ENCODE measurements at regions not wholly inside any gene's neighbourhood (a gene's known extent, or its start where the extent isn't known, plus 50 kb on each side); places are given as distances from the start of the nearest gene placed in this dataset.

DNA sequence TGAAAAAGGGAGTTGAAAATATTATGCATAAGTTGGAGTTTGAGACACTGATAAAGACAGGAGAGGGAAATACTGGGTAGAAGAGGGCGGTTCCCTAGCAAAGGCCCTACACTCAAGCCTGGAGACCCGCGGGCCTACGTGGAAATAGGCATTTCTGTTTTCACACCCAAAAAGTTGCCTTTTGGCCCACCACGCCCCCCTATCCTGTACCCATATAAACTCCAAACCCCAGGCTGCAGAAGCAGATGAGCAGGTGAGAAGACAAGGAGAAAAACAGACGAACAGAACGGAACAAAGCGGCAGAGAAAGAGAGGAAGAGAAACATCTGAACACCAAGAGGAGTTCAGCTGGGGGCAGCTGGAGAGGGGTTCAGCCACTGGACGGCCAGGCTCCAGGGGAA lies 177.9 kb downstream of the GALC start:
- ATAC-seq, result no peak
- no peak overlapping the region for H3K27ac Mint-ChIP-seq
- TF ChIP-seq, protein P1, sequence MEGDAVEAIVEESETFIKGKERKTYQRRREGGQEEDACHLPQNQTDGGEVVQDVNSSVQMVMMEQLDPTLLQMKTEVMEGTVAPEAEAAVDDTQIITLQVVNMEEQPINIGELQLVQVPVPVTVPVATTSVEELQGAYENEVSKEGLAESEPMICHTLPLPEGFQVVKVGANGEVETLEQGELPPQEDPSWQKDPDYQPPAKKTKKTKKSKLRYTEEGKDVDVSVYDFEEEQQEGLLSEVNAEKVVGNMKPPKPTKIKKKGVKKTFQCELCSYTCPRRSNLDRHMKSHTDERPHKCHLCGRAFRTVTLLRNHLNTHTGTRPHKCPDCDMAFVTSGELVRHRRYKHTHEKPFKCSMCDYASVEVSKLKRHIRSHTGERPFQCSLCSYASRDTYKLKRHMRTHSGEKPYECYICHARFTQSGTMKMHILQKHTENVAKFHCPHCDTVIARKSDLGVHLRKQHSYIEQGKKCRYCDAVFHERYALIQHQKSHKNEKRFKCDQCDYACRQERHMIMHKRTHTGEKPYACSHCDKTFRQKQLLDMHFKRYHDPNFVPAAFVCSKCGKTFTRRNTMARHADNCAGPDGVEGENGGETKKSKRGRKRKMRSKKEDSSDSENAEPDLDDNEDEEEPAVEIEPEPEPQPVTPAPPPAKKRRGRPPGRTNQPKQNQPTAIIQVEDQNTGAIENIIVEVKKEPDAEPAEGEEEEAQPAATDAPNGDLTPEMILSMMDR (IDR thresholded peaks at IDR 0.05), result no peak
- no peaks in the 10 kb centered on the region for H3K27me3 ChIP-seq (ENCODE audit: control insufficient read depth, insufficient read depth, low read length)
- peaks cover 10% of the 10 kb centered on the region in 2 donors for H3K27me3 Mint-ChIP-seq (ENCODE audit: low read depth in 2 of 2)
- H3K27ac ChIP-seq (ENCODE audit: low read length), result no peak overlapping the region
- H3K36me3 Mint-ChIP-seq, result no peaks in the 10 kb centered on the region
- DNase-seq, result no peak
- H3K4me3 Mint-ChIP-seq, result no peak overlapping the region
- WGBS (ENCODE audit: insufficient coverage), result 86% methylated on average over 9 of the region's 9 CpGs
- no peak overlapping the region for H3K4me3 ChIP-seq (ENCODE audit: low read length)
- no peaks in the 10 kb centered on the region for H3K4me1 ChIP-seq (ENCODE audit: control insufficient read depth, insufficient read depth, low read length)
- peaks cover 5 to 8% of the 10 kb centered on the region in 2 donors for H3K9me3 Mint-ChIP-seq
- no peaks in the 10 kb centered on the region for H3K9me3 ChIP-seq (ENCODE audit: control insufficient read depth, insufficient read depth, low read length)
- peaks cover 7 to 9% of the 10 kb centered on the region in 2 donors for H3K4me1 Mint-ChIP-seq
- H3K36me3 ChIP-seq (ENCODE audit: control insufficient read depth, insufficient read depth, low read length), result no peaks in the 10 kb centered on the region
- intact Hi-C loops (cut with micrococcal nuclease), result no loop called here

DNA sequence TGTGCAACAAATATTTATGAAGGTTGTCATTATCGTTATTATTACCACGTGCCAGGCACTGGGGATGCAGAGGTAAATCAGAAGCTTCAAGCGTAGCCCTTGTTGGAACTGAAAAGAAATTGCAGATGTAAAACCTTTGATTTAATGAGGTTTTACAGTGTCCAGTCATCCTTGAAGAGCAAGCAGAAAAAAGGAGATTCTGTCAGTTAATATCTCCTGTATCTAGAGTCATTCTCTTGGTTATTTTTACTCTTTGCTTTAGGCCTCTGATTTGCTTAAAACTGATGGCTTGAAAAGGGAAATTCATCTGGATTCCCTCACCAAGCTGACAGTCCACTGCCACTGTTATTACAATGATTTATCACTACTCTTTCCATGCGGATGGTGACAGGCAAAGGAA lies 179.3 kb downstream of the GALC start:
- intact Hi-C loops (cut with micrococcal nuclease), result no loop called here
- peaks cover 12 to 23% of the 10 kb centered on the region in 2 donors for H3K27me3 Mint-ChIP-seq (ENCODE audit: low read depth in 2 of 2)
- no peak overlapping the region for H3K27ac Mint-ChIP-seq
- Histone ChIP-seq H3K4me1 (ENCODE audit: control insufficient read depth, insufficient read depth, low read length) (no peaks in the 10 kb centered on the region), H3K36me3 (ENCODE audit: control insufficient read depth, insufficient read depth, low read length) (no peaks in the 10 kb centered on the region), H3K27me3 (ENCODE audit: control insufficient read depth, insufficient read depth, low read length) (no peaks in the 10 kb centered on the region), H3K4me3 (ENCODE audit: low read length) (no peak overlapping the region), H3K9me3 (ENCODE audit: control insufficient read depth, insufficient read depth, low read length) (no peaks in the 10 kb centered on the region), H3K27ac (ENCODE audit: low read length) (no peak overlapping the region)
- no peak for DNase-seq
- TF ChIP-seq, protein P1 (IDR thresholded peaks at IDR 0.05), result no peak
- peaks cover 6% of the 10 kb centered on the region in 2 donors for H3K4me1 Mint-ChIP-seq
- H3K9me3 Mint-ChIP-seq, result peaks cover 5 to 7% of the 10 kb centered on the region in 2 donors
- H3K4me3 Mint-ChIP-seq, result no peak overlapping the region
- no peaks in the 10 kb centered on the region for H3K36me3 Mint-ChIP-seq
- ATAC-seq, result no peak
- 90% methylated on average over 4 of the region's 4 CpGs for WGBS (ENCODE audit: insufficient coverage)

DNA sequence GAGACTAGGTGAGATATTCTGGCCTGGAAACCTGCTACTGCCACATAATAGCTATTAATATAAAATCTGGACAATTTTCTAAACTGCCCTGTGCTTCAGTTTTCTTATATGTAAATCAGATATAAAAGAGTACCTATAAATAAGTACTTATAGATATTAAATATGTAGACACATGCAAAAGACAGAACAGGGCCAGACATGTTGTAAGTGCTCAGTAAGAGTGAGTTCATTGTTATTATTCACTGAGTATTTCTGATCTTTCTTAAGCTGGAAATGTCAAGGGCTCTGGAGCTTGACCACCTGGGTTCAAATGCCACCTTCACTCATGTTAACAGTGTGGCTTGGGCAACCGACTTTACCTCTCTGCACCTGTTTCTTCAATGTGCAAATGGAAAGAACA lies 179.8 kb downstream of the GALC start:
- Mint-ChIP-seq H3K27me3 (ENCODE audit: low read depth in 2 of 2) (peaks cover 10 to 27% of the 10 kb centered on the region in 2 donors), H3K27ac (no peak overlapping the region), H3K4me1 (peaks cover under 1% of the 10 kb centered on the region in 2 donors), H3K36me3 (no peaks in the 10 kb centered on the region), H3K9me3 (peaks cover 3% of the 10 kb centered on the region in 2 donors), H3K4me3 (no peak overlapping the region)
- TF ChIP-seq, protein P1 (IDR thresholded peaks at IDR 0.05), result no peak
- no peak overlapping the region for H3K4me3 ChIP-seq (ENCODE audit: low read length)
- H3K36me3 ChIP-seq (ENCODE audit: control insufficient read depth, insufficient read depth, low read length), result no peaks in the 10 kb centered on the region
- DNase-seq (no peak), ATAC-seq (no peak)
- H3K9me3 ChIP-seq (ENCODE audit: control insufficient read depth, insufficient read depth, low read length), result no peaks in the 10 kb centered on the region
- WGBS (ENCODE audit: insufficient coverage), result 93% methylated on average over 1 of the region's 1 CpG
- no peaks in the 10 kb centered on the region for H3K27me3 ChIP-seq (ENCODE audit: control insufficient read depth, insufficient read depth, low read length)
- H3K4me1 ChIP-seq (ENCODE audit: control insufficient read depth, insufficient read depth, low read length), result no peaks in the 10 kb centered on the region
- no peak overlapping the region for H3K27ac ChIP-seq (ENCODE audit: low read length)
- intact Hi-C loops (cut with micrococcal nuclease), result no loop called here

DNA sequence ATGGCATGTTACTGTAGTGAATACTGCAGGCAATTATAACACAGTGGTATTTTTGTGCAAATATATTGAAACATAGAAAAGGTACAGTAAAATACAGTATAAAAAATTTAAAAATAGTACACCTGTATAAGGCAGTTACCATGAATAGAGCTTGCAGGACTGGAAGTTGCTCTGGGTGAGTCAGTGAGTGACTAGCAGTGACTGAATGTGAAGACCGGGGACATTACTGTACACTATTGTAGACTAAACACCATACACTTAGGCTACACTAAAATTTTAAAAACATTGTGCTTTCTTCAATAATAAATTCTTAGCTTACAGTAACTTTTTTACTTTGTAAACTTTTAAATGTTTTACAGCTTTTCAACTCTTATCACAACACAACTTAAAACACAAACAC lies 181.7 kb downstream of the GALC start:
- 78% methylated on average over 1 of the region's 1 CpG for WGBS (ENCODE audit: insufficient coverage)
- Histone ChIP-seq H3K27me3 (ENCODE audit: control insufficient read depth, insufficient read depth, low read length) (no peaks in the 10 kb centered on the region), H3K9me3 (ENCODE audit: control insufficient read depth, insufficient read depth, low read length) (no peaks in the 10 kb centered on the region), H3K4me1 (ENCODE audit: control insufficient read depth, insufficient read depth, low read length) (no peaks in the 10 kb centered on the region), H3K4me3 (ENCODE audit: low read length) (no peak overlapping the region), H3K27ac (ENCODE audit: low read length) (no peak overlapping the region), H3K36me3 (ENCODE audit: control insufficient read depth, insufficient read depth, low read length) (no peaks in the 10 kb centered on the region)
- TF ChIP-seq, protein P1 (IDR thresholded peaks at IDR 0.05), result no peak
- H3K27me3 Mint-ChIP-seq (ENCODE audit: low read depth in 2 of 2), result peaks cover 5 to 27% of the 10 kb centered on the region in 2 donors
- H3K27ac Mint-ChIP-seq, result no peak overlapping the region
- no peak overlapping the region for H3K4me3 Mint-ChIP-seq
- no peaks in the 10 kb centered on the region for H3K36me3 Mint-ChIP-seq
- no peaks in the 10 kb centered on the region for H3K9me3 Mint-ChIP-seq
- no peaks in the 10 kb centered on the region for H3K4me1 Mint-ChIP-seq
- no peak for ATAC-seq
- DNase-seq, result no peak
- intact Hi-C loops (cut with micrococcal nuclease), result no loop called here
